Spinal cord (tissue), 9 donors: ENCODE measurements at regions not wholly inside any gene's neighbourhood (a gene's known extent, or its start where the extent isn't known, plus 50 kb on each side); places are given as distances from the start of the nearest gene placed in this dataset.

ENCODE experiments used
- DNase-seq, 6 donors: peaks; one replicate each; pipeline versions ENCODE4 v3.0.0 to v3.0.0-alpha.2; 2013 to 2015; ENCODE audit warnings: low spot score in 6 of 6, low read depth in 4 of 6
- H3K27ac ChIP-seq: one replicate; pipeline ENCODE4 v1.5.1; 2013; ENCODE audit warnings: low read depth, low read length, control low read depth
- H3K27me3 ChIP-seq: one replicate; pipeline ENCODE4 v1.6.1; 2013; ENCODE audit warnings: low read length; ENCODE audit not compliant: control insufficient read depth, insufficient read depth
- H3K36me3 ChIP-seq: one replicate; pipeline ENCODE4 v1.6.1; 2013; ENCODE audit warnings: low read length; ENCODE audit not compliant: control insufficient read depth, insufficient read depth
- H3K4me1 ChIP-seq: one replicate; pipeline ENCODE4 v1.6.1; 2013; ENCODE audit warnings: low read length; ENCODE audit not compliant: control insufficient read depth, insufficient read depth
- H3K4me3 ChIP-seq: one replicate; pipeline ENCODE4 v1.5.1; 2013; ENCODE audit warnings: low read depth, low read length, control low read depth
- H3K9me3 ChIP-seq: one replicate; pipeline ENCODE4 v1.6.1; 2013; ENCODE audit warnings: low read length; ENCODE audit not compliant: control insufficient read depth, insufficient read depth
- WGBS: methylation state at CpG from one replicate; pipeline ENCODE4 v1.1.5; 2013; ENCODE audit warnings: missing lambda C conversion rate; ENCODE audit not compliant: insufficient coverage; 5-methylcytosine and 5-hydroxymethylcytosine counted together
- donor health status: healthy.

DNA sequence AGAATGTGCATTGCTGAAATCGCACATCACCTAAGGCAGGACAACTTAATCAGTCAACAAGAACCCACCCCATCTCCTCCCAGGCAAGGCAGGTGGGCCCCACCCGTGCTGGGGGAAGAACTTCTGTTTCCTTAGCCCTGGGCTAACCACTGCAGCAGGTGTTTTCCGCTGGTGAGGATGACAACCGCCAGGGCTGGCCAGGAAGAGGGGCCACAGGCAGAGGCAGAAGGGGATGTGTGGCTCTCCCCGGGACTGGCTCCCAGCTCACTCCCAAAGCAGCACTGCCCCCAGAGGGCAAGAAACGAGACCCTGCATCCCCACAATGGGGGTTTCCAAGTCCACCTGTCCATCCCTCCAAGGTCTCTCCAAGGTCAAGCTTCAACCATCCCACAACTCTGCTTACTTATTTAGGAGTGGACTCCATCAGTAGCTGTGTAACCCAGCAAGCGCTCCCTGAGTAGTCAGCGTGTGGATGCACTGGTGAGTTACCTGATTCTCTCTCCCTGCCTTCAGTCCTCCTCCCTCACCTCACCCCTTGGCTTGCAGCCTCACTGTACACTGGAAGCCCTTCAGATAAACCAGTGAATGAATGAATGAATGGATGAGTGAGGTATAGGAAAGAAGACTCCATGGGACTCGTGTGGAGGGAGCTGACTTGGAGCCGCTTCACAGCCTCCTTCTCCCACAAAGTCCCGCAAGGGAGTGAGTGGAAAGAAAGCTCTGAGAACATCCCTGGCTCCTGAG is 168.2 kb upstream of the CST7 start:
- H3K27me3 ChIP-seq, result no peaks in the 10 kb centered on the region
- DNase-seq, result no peak
- 80% methylated on average over 6 of the region's 11 CpGs for WGBS
- no peak overlapping the region for H3K27ac ChIP-seq
- no peaks in the 10 kb centered on the region for H3K36me3 ChIP-seq
- no peak overlapping the region for H3K4me3 ChIP-seq
- H3K9me3 ChIP-seq, result no peaks in the 10 kb centered on the region
- H3K4me1 ChIP-seq, result peaks cover 52% of the 10 kb centered on the region

GRCh38 chr20:24781418-24781980 is 167.6 kb upstream of the CST7 start:
- Histone ChIP-seq H3K4me3 (no peak overlapping the region), H3K27me3 (no peaks in the 10 kb centered on the region), H3K4me1 (peaks cover 52% of the 10 kb centered on the region), H3K9me3 (no peaks in the 10 kb centered on the region), H3K27ac (no peak overlapping the region), H3K36me3 (no peaks in the 10 kb centered on the region)
- DNase-seq, result peak in 2 of 6 donors; percentile 57 to 72
- 38% methylated on average over 2 of the region's 8 CpGs for WGBS

DNA sequence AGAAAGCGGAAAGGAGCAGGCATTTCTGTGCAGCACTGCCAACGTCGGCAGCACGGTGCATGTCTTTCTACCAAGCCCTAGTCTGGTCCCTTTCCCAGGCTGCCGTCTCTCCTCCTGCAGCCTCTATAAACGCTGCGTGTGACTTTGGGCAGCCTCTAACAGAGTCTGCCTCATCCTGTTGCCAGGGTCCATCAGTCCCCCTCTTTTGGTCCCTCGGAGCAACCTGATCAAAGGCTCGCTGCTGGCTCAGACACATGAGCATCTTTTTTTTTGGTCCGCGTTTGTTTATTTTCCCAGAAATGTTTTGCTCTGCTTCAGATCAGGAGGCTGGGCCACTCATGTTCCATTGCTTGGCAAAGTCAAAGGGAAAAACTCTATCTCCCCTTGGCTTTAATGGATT is 166.8 kb upstream of the CST7 start:
- Histone ChIP-seq H3K27me3 (no peaks in the 10 kb centered on the region), H3K4me3 (no peak overlapping the region), H3K9me3 (no peaks in the 10 kb centered on the region), H3K27ac (no peak overlapping the region), H3K36me3 (no peaks in the 10 kb centered on the region), H3K4me1 (peaks cover 52% of the 10 kb centered on the region)
- peak in 1 of 6 donors; percentile 22 for DNase-seq
- WGBS, result 72% methylated on average over 10 of the region's 11 CpGs

- WGBS, result 83% methylated on average over 11 of the region's 12 CpGs
- Histone ChIP-seq H3K4me1 (peaks cover 48% of the 10 kb centered on the region), H3K9me3 (no peaks in the 10 kb centered on the region), H3K36me3 (no peaks in the 10 kb centered on the region), H3K27ac (no peak overlapping the region), H3K4me3 (no peak overlapping the region), H3K27me3 (no peaks in the 10 kb centered on the region)
- no peak for DNase-seq
Measured at GRCh38 chr20:24782801-24783630, 166.1 kb upstream of the CST7 start.

- Histone ChIP-seq H3K4me1 (peaks cover 40% of the 10 kb centered on the region), H3K27ac (no peak overlapping the region), H3K36me3 (no peaks in the 10 kb centered on the region), H3K9me3 (no peaks in the 10 kb centered on the region), H3K4me3 (no peak overlapping the region), H3K27me3 (no peaks in the 10 kb centered on the region)
- DNase-seq, result no peak
- WGBS, result 85% methylated on average over 6 of the region's 9 CpGs
Measured at GRCh38 chr20:24783631-24784492, 165.2 kb upstream of the CST7 start.

GRCh38 chr20:24784607-24785006 is 164.5 kb upstream of the CST7 start:
- Histone ChIP-seq H3K4me3 (no peak overlapping the region), H3K9me3 (no peaks in the 10 kb centered on the region), H3K4me1 (peaks cover 33% of the 10 kb centered on the region), H3K36me3 (no peaks in the 10 kb centered on the region), H3K27me3 (no peaks in the 10 kb centered on the region), H3K27ac (no peak overlapping the region)
- no peak for DNase-seq
- WGBS, result no CpG with 5 or more reads among the region's 2 CpGs

- DNase-seq, result peak in 1 of 6 donors; percentile 53
- Histone ChIP-seq H3K4me3 (no peak overlapping the region), H3K36me3 (no peaks in the 10 kb centered on the region), H3K9me3 (no peaks in the 10 kb centered on the region), H3K27ac (no peak overlapping the region), H3K27me3 (no peaks in the 10 kb centered on the region), H3K4me1 (peaks cover 32% of the 10 kb centered on the region)
- 84% methylated on average over 11 of the region's 11 CpGs for WGBS
Measured at GRCh38 chr20:24785141-24786110, 163.6 kb upstream of the CST7 start.

GRCh38 chr20:24786111-24786495 is 163.0 kb upstream of the CST7 start:
- no peak for DNase-seq
- H3K27me3 ChIP-seq, result no peaks in the 10 kb centered on the region
- no peaks in the 10 kb centered on the region for H3K36me3 ChIP-seq
- no peaks in the 10 kb centered on the region for H3K9me3 ChIP-seq
- H3K4me3 ChIP-seq, result no peak overlapping the region
- 88% methylated on average over 10 of the region's 12 CpGs for WGBS
- H3K4me1 ChIP-seq, result peaks cover 25% of the 10 kb centered on the region
- no peak overlapping the region for H3K27ac ChIP-seq
